ENCODE measurements at regions not wholly inside any gene's neighbourhood (a gene's known extent, or its start where the extent isn't known, plus 50 kb on each side); places are given as distances from the start of the nearest gene placed in this dataset.

DNA sequence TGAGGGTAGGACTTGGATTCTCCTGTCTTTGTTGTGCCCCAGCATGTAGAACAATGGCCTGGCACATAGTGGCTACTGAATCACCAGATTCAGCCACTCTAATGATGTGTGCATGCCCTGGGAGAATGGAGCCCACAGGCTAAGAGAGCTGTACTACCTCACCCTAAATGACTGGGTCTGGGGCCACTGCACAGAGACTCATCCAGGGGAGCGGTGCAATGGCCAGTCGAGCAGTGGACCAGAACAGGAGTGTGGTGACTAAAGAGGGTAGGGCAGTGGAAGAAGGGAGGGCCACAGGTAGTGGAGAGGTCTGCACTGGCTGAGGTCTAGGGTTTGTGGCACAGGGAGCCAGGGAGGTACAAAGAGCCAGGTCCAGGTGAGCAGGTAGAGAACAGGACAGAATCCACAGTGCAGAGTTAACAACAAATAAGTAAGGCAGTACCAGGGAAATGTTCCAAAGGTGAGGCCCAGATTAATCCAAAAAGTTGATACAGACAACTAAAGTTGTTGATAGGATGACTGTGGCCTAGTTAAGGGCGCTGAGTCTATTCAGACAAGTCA, 142.7 kb upstream of the ATP11B start:
- FAIRE-seq: no peak

DNA sequence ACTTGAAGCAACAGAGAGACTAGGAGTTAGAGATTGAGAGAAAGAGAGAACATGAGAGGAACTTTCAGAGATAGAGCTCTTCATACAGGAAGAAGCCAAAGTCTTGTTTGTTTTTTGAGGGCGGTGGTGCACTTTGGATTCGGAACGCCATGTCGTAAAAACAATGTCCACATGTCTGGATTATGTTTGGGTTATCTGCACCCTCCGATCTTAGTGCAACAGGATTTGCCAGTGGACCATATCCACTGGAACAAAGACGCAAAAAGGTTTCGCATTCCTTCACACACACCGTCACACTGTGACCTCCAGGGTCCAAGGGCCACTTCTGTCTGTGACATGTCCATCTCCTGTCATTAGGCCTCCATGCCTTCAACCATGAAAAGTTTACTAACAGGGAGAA, 141.8 kb upstream of the ATP11B start:
- FAIRE-seq: no peak

DNA sequence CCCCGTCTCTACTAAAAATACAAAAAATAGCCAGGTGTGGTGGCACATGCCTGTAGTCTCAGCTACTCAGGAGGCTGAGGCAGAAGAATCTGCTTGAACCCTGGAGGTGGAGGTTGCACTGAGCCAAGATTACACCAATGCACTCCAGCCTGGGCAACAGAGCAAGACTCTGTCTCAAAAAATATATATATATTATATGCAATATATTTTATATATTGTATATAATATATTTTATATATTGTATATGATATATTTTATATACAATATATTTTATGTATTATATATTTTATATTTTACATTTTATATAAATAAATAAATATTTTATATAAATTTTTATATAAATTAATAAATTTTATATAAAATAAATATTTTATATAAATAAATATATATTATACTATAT, 140.2 kb upstream of the ATP11B start:
- peak; percentile 99 for FAIRE-seq

DNA sequence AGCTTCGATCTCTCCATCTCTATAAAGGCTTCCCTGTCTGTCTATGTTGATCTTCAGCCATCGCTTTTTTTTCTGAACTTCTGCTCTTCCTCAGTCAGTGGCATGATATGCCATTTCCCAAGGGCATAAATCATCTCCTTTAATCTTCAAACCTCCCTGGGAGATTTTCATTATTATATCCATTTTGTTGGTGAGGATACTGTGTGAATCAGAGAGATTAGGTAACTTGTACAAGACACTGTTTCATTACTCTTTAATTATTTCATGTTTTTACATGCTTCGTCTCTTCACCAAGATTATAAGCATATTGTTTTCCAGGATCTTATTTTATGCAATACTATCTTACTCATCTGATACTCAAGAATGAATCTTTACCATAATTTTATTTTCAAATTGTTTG, 124.8 kb upstream of the ATP11B start:
- FAIRE-seq: no peak

DNA sequence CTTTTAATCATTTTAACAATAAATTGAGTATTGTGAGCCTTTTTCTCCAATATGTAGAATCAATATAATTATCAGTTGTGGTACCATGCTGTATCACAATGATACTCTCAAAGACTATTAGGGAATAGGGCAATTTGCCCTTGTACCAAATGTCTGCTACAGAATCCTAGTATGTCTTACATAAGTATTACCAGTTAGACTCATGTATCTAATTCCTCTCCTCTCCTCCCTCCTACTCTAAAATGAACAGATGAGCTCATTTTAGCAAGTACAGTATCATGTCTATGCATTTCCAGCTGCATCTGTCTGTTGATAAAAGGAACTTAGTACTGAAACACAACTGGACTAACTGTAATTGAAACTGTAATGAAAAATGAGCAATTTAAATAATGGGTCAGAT, 124.3 kb upstream of the ATP11B start:
- no peak for FAIRE-seq

DNA sequence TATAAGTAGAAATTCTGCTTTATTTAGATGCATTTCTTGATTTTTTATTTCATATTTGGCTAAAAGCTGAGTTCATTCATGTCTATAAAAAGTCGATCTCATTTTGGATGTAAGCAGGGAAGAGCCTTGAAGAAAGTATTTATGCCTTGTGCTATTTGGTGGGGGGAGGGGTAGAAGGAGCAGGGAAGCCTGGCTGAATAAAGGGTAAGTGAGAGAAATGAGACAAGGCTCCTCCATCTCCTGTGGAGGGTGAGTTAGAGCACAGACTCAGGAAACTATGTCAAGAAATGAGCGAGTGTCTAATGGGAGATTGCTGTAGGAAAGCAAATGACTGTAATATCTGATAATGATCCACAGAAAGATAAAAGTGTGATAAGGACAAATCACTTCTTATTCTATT, 121.8 kb upstream of the ATP11B start:
- FAIRE-seq: no peak

DNA sequence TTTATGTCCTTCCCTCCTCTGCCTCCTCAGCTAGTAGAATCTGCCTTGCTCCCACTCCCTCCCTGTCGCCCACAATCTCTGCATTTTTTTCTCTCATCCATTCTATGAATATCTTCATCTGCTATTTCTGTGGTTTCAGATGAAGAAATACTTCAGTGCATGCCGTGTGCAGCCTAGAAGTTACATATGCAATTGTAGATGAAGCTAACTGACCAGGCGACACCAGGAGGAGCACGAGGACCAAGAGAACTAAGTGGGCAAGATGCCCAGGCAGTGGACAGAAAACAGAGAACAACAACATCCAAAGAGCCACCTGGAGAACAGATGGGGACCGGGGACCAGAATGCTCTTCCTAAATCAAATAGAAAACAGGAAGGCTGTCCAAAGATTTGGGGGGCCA, 121.4 kb upstream of the ATP11B start:
- FAIRE-seq: no peak

DNA sequence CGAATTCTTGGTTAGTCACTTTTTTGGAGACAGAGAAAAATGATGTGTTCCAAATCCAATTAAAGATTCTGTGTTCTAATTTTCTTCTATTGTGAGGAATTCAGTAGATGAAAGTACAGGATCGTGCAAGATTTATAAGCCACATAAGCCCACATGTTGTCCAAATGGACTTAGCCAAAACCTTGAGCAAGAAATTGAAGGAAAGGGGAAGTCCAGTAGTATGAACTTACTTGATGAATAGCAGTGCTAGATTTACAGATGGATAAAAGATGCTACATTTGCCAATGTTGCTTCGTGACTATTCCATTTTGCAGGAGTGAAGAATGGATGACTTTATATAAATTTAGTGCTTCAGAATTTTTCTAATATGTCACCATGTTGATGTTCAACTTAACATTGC, 120.0 kb upstream of the ATP11B start:
- FAIRE-seq: no peak

DNA sequence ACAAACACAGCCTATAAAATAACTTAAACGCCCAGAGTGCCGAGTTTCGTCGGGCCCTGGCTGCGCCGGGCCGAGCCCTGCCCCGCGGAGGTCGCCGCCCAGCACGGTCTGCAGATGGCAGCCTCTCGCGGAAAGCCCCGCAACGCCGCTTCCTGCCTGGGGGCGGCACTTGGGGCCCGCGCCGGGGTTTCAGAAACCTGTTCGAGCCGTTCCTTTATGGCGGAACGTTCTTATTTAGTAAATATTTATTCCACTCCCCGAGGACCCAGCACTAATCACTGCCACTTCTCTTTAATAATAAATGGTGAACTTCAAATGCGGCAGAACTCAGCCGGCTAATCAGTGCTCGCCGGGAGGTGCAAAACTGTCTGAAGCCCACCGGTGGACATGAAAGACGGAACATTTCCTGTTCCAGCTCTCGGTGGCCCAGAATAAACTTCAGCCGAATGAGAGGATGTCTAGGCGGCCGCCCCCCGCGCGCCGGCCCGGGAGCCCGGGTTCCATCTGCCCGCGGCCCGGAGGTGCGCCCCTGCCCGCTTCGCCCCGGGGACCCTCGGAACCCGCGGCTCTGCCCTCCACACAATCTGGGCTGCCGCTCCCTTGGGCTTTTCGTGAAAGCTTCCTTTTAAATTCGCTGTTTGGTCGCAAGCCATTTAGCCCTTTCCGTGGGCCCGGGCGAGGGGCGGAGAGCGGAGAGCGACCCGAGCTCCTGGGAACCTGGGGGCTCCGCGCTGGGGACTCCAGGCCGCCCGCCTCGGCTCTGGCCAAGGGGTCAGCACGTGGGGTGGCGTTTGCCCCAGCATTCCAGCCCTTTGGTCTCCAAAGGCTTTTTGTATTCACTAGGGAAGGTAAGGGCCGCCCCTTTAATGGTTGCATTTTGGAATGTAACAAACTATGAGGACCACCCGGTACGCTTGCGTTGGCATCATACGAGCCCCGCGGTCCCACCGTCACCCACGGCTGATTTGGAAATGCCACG, 110.8 kb upstream of the ATP11B start:
- no peak for FAIRE-seq

DNA sequence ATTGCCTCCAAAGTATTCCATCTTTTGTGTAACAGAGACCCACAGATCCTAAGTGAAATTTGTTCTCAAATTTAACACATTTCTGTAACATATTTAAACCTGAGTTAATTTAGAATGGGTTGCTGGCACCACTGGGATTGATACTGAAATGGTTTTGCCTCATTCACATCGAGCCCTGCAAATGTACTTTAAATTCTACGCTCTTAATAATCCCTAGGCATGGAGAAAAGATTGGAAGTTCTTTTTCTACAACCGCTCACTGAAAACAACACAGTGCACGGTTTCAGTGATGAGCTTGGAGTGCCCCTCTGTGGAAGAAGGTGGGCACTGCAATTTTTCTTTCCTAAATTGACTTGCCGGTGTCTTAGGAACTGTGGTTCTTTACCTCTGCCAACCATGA, 109.9 kb upstream of the ATP11B start:
- FAIRE-seq: peak; percentile 95

DNA sequence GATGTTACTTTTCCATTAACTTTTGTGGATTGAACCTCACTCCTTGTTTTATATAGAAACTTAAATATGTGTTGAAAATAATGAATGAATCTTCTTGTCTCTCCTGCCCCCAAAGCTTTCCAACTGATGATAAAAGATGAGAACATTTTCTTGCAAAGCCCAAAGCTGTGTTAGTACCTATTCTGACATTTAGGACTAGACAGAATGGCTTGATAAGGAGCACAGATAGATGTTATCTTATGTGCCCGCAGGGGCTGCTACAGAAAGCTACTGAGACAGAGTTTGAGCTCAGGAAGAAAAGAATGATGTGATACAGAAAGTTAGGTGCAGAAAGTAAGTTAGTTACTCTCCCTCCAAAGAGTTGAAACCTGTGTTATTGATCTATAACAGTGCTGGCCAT, 109.4 kb upstream of the ATP11B start:
- no peak for FAIRE-seq

DNA sequence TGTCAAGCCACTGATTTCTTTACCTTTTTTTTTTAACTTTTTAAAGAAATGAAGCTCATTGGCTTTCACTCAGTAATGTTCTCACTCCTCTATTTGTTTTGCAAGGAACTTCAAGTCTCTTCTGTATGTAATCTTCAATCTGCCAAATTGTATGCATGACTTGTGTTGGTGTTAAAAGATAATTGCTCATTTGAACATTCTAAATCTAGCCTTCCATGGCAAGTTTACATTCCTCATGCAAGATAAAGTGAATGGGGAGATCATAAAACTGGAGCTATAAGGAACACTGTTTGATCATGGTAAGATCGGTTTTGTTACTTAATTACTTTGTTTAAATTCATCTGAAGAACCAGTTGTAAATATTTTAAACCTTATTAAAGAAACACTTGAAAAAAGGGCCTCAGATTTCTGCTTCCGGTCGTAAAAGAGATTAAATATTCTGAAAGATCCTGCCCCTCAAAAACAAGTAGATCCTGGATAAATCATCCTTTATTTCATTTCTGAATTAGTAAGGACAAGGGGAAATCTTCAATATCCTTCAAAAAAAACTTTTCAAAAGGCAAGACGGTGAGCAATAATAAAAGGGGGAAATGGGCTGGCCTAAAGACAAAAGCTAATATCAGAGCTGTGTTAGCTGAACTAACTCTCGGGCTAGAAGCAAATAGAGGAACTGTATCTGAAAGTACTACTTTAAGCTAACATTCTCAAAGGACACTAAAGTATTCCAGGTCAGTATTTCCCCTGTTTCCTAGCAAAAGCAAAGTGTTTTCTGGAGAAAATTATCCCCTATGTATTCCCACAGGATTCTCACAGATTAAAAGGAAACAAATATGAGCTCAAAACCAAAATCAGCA, 107.0 kb upstream of the ATP11B start:
- FAIRE-seq: no peak

DNA sequence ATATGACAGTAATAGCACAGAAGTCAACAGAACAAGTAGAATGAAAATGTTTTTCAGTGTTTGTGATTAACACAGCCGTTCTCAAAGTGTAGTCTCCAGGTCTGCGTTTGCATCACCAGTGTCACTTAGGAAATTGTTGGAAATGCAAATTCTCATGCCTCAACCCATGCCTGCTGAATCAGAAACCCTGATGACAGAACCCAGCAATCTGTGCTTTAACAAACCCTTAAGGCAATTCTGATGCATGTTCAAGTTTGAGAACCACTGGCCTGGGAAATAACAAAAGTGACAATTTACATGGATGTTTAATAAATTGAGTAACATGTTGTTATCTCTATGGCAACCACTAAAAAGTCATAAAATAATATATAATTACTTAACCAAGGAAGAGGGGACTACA, 103.1 kb upstream of the ATP11B start:
- FAIRE-seq: no peak

DNA sequence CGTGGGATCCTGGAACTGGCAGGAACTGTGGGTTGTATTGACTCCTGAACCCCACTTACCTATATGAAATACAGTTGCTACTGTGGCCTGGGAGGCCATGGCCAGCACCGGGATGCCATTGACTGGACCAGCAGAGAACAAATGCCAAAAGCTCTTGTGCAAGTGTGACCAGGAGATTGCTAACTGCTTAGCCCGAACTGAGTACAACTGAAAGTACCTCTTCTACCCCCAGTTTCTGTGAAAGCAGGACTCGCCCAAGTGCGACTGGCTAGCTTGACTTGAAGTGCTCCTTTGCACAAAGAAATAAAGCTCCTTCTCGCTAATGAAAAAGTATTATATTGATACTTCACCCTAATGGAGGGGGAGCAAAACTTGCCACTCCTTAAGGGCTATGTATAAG, 101.3 kb upstream of the ATP11B start:
- FAIRE-seq: no peak

DNA sequence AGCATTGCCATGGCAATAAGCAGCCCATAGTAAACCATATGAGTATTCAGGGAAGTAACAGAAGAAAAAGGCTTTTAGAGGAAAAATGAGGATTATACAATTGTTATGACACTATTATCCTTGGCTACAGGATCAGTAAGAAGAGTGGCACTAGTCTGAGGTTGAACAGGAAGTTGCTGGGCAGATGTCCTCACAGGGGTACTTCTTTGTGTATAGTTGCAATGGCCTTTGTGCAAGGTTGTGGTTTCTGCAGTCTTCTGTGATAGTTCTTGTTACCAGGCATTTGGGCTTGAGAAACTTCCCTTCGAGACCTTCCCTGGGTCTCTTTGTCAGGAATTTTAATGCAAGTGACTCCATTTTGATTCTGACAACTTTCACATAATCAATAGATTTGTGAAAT, 100.6 kb upstream of the ATP11B start:
- no peak for FAIRE-seq

DNA sequence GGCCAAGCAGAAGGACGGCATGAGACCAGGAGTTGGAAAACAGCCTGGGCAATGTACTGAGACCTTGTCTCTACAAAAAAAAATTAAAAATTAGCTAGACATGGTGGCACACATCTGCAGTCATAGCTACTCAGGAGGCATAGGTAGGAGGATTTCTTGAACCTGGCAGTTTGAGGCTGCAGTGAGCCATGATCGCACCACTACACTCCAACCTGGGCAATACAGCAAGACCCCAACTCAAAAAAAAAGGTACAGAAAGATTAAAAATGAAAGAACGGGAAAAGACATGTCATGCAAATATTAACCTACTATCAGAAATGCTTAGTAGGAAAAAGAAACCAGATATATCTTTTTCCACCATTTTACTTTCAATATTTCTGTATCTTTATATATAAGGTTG, 99.6 kb upstream of the ATP11B start:
- no peak for FAIRE-seq

DNA sequence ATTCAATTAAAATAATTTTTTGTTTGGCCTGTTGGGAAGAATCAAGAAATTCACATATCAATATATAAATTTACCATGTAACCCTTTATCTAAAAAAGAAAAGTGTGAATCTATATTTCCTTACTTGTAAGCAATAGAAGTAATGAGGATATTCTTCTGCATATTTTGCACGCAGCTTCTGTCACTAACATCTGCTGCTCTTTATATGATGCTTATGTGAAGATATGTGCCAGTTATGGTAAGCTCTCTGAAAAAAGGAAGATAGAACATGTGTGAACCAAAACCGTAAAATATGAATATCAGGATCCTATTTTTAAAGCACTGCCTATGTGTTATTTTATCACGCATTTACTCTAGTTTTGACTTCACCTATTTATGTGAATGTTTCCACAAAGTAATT, 96.4 kb upstream of the ATP11B start:
- no peak for FAIRE-seq

DNA sequence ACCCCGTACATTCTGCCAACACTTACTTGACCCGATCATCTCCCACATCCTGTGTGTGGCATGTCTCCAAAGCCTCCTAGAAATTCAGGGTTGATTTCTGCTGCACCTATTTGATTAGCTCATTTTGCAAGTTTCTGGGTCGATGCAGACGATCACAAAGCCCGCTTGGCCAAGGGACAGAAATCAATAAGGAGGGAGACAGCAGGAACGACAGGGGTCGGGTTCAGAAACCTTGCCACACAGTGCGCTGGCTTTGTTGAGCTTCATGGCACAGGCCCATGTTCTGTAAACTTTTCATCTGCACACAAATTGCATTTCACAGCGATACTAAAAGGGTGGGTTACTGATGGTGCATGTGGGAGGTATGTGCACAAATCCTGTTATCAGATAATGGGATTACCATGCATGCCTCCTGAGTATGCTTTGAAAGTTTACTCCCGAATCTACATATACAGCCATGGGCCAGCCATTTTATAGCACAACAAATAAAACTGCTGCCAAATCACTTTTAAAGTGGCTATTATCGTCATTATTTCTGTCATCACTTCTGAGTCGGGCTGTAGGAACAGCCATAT, 95.9 kb upstream of the ATP11B start:
- FAIRE-seq: no peak

DNA sequence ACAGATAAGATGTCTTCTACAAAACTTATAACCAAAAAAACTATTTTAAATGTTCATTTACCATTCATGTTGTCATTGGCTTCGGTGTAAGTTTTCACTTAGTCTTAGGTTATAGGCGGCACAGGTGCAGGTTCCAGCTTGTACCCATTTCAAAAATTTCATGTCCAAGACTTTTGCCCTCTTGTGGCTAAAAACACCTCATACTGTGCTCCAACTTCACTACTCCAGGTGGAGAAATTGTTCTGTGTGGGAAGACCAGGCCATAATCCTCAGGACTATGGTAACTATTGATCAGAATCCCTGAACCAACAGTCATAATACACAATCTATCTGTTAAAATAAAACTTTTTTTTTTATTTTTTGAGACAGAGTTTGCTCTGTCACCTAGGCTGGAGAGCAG, 95.2 kb upstream of the ATP11B start:
- no peak for FAIRE-seq

DNA sequence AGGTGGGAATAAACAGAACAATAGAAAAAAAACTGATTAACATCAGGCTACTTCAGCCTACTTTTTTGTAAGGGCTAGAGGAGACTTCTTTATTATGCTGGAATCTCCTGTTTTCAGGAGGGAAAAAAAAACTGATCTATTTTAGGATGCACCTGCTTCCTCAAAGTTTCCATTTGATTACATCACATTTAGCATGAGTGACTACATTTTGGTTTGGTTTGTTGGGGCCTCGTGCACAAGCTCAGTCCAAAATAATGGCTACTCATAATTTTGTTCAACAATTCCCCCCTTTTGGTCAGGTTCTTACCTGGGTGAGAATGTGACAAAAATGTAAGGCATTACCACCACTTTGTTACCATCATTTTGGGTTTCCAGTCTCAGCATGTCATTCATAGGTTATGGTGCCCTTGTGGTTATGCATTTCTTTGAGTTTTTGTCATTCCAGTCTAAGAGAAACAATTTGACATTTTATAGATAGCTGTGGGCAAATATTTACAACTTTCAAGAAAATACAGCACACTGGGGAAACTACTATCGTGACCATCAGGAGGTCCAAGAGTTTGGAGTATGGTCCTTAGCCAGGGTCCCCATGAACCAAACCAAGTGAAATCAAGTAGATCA, 93.6 kb upstream of the ATP11B start:
- no peak for FAIRE-seq

DNA sequence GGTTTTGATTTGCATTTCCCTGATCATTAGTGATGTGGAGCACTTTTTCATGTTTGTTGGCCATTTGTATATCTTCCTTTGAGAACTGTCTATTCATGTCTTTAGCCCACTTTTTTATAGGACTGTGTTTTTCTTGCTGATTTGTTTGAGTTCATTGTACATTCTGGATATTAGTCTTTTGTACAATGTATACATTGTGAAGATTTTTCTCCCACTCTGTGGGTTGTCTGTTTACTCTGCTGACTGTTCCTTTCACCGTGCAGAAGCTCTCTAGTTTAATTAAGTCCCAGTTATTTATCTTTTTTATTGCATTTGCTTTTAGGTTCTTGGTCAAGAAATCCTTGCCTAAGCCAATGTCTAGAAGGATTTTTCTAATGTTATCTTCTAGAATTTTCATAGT, 91.1 kb upstream of the ATP11B start:
- FAIRE-seq: no peak

DNA sequence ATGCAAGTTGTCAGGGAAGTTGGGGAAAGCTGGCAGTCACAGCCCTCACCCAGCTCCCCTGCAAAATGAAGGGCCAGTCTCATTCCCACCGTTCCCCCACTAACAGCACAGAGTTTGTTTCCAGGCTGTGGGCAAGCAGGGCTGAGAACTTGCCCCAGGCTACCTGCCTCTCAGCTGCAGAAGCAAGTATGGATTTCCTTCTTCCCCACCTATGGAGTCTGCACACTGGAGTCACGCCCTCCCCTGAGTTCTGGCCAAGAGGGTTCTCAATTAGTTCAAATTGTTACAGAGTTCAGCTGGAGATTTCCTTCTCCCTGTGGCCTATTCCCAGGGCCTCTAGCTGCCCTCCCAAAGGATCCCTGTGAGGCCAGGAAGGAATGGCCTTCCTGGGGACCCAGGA, 90.1 kb upstream of the ATP11B start:
- FAIRE-seq: no peak

DNA sequence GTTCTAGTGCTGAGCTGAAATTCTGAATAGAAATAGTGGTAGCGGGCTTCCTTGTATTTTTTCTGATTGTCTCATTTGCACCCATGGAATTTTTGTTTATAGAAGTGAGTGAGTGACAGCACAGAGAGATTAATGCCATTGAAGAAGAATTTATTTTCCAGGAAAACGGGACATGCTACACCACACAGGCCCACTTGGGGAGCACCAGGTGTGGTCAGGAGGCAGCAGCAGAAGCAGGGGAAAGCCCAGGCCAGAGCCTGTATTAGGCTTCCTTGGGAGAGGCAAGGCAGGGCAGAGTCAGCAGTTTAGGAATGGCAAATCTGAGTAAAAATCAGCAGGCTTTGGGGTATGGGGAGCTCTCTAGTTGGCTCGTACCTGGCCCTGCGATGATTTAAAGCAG, 88.4 kb upstream of the ATP11B start:
- FAIRE-seq: no peak

Data from G401.6 (cell line).